Epithelial cell of proximal tubule (primary cell): ENCODE measurements at regions not wholly inside any gene's neighbourhood (a gene's known extent, or its start where the extent isn't known, plus 50 kb on each side); places are given as distances from the start of the nearest gene placed in this dataset.

Experiments
- DNase-seq: peaks from one replicate; pipeline ENCODE4 v3.0.0-alpha.2; 2011; ENCODE audit warnings: low read depth
- H3K4me3 ChIP-seq: 2 replicates; pipeline ENCODE4 v1.5.1; 2011; ENCODE audit warnings: low read depth, mild to moderate bottlenecking, low read length
- CTCF ChIP-seq: conservative IDR thresholded peaks from 2 replicates; pipeline ENCODE4 v1.5.1; 2012; ENCODE audit warnings: low read depth, mild to moderate bottlenecking, low read length

GRCh38 chr16:86872131-86872530 is 293.8 kb downstream of the FOXL1 start:
- no peak overlapping the region for H3K4me3 ChIP-seq
- DNase-seq: no peak
- no peak for TF ChIP-seq CTCF

GRCh38 chr16:86872833-86873232 is 294.5 kb downstream of the FOXL1 start:
- TF ChIP-seq CTCF: no peak
- DNase-seq: no peak
- H3K4me3 ChIP-seq: no peak overlapping the region

GRCh38 chr16:86874141-86874540 is 295.8 kb downstream of the FOXL1 start:
- DNase-seq: no peak
- TF ChIP-seq CTCF: peak; percentile 62
- H3K4me3 ChIP-seq: no peak overlapping the region

- H3K4me3 ChIP-seq: no peak overlapping the region
- DNase-seq: no peak
- no peak for TF ChIP-seq CTCF
Measured at GRCh38 chr16:86876499-86876898, 298.1 kb downstream of the FOXL1 start.

- TF ChIP-seq CTCF: no peak
- no peak for DNase-seq
- H3K4me3 ChIP-seq: no peak overlapping the region
Measured at GRCh38 chr16:86877108-86877507, 298.8 kb downstream of the FOXL1 start.

GRCh38 chr16:86877835-86878234 is 299.5 kb downstream of the FOXL1 start:
- no peak overlapping the region for H3K4me3 ChIP-seq
- DNase-seq: no peak
- no peak for TF ChIP-seq CTCF

- no peak for DNase-seq
- no peak overlapping the region for H3K4me3 ChIP-seq
- no peak for TF ChIP-seq CTCF
Measured at GRCh38 chr16:86878236-86879080, 300.1 kb downstream of the FOXL1 start.
